OCI-LY7 (cell line): ENCODE measurements at regions not wholly inside any gene's neighbourhood (a gene's known extent, or its start where the extent isn't known, plus 50 kb on each side); places are given as distances from the start of the nearest gene placed in this dataset.

Source experiments
- EZH2phosphoT487 ChIP-seq: fragments of 200-600 bp; sonication (generic); IDR thresholded peaks from 2 replicates; pipeline ENCODE4 v1.6.1; 2018; ENCODE audit warnings: low read depth, borderline replicate concordance, mild to moderate bottlenecking, mixed run types, antibody characterized with exemption, low read length, moderate library complexity, mixed read lengths
- TF ChIP-seq, protein P1 (sequence below): fragments of 200-600 bp; sonication (generic); conservative IDR thresholded peaks from 2 replicates; pipeline ENCODE4 v1.5.1; 2014; ENCODE audit warnings: mild to moderate bottlenecking, antibody characterized with exemption, low read length, moderate library complexity, mixed read lengths

DNA sequence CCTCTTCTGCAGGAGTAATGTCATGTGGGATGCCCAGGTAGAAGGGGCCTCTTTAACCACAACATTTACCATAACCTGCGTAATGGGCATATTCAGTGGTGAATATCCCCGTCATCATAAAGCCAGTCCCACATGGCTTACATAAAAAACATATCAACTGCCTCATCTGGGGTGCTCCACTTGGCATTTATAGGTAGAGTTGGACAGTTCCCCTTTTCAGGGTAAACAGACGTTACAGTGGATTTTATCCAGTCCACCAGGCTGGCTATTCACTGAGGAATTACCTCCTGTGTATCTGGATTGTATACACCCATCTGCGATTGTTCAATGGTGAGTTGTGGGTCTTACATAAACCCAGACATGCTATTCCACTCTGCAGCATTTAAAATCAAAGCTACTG, 70.7 kb upstream of the ANKRD17 start:
- TF ChIP-seq, protein P1, sequence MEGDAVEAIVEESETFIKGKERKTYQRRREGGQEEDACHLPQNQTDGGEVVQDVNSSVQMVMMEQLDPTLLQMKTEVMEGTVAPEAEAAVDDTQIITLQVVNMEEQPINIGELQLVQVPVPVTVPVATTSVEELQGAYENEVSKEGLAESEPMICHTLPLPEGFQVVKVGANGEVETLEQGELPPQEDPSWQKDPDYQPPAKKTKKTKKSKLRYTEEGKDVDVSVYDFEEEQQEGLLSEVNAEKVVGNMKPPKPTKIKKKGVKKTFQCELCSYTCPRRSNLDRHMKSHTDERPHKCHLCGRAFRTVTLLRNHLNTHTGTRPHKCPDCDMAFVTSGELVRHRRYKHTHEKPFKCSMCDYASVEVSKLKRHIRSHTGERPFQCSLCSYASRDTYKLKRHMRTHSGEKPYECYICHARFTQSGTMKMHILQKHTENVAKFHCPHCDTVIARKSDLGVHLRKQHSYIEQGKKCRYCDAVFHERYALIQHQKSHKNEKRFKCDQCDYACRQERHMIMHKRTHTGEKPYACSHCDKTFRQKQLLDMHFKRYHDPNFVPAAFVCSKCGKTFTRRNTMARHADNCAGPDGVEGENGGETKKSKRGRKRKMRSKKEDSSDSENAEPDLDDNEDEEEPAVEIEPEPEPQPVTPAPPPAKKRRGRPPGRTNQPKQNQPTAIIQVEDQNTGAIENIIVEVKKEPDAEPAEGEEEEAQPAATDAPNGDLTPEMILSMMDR, result no peak
- TF ChIP-seq EZH2phosphoT487, result no peak
